Esophagus muscularis mucosa (tissue), 4 donors: ENCODE measurements at regions not wholly inside any gene's neighbourhood (a gene's known extent, or its start where the extent isn't known, plus 50 kb on each side); places are given as distances from the start of the nearest gene placed in this dataset.

Source experiments
- DNase-seq: peaks from one replicate; pipeline ENCODE4 v3.0.0-alpha.2; 2017; ENCODE audit errors: extremely low spot score
- H3K27ac ChIP-seq, 4 donors: fragments of 200-600 bp; sonication (generic); replicated peaks in 1 of 4; 1 replicate in 3 of 4; 2 replicates in 1 of 4; pipeline ENCODE4 v1.5.1; 2016 to 2019; ENCODE audit warnings: mild to moderate bottlenecking in 1 of 4
- H3K27me3 ChIP-seq, 4 donors: fragments of 200-600 bp; sonication (generic); one replicate each; pipeline versions ENCODE4 v1.5.1 to v1.6.0; 2016 to 2019
- H3K36me3 ChIP-seq, 4 donors: fragments of 200-600 bp; sonication (generic); one replicate each; pipeline ENCODE4 v1.5.1; 2016 to 2019
- H3K4me1 ChIP-seq, 4 donors: fragments of 200-600 bp; sonication (generic); one replicate each; pipeline ENCODE4 v1.5.1; 2016 to 2019
- H3K4me3 ChIP-seq, 4 donors: fragments of 200-600 bp; sonication (generic); 1 replicate in 2 of 4; 2 replicates in 2 of 4; pipeline ENCODE4 v1.5.1; 2016 to 2019; ENCODE audit warnings: mild to moderate bottlenecking in 4 of 4, moderate library complexity in 1 of 4
- H3K9me3 ChIP-seq, 4 donors: fragments of 200-600 bp; sonication (generic); 1 replicate in 3 of 4; 2 replicates in 1 of 4; pipeline ENCODE4 v1.5.1; 2016 to 2019
- CTCF ChIP-seq, 3 experiments: fragments of 200-600 bp in 2 of 3; fragments of 450-650 bp in 1 of 3; sonication (generic) in 2 of 3; IDR thresholded peaks; one replicate each; pipeline ENCODE4 v1.5.1; 2017 to 2019; ENCODE audit warnings: antibody characterized with exemption in 3 of 3, mild to moderate bottlenecking in 2 of 3, moderate library complexity in 1 of 3
- EP300 ChIP-seq: sonication (generic); formaldehyde crosslinking; IDR thresholded peaks from one replicate; pipeline ENCODE4 v1.6.1; 2017; ENCODE audit warnings: antibody characterized with exemption
- POLR2A ChIP-seq: fragments of 450-650 bp; IDR thresholded peaks from one replicate; pipeline ENCODE4 v1.6.1; 2017; ENCODE audit warnings: antibody characterized with exemption, moderate library complexity, mild to moderate bottlenecking, low read depth
- POLR2AphosphoS5 ChIP-seq, 2 donors: sonication (generic); formaldehyde crosslinking; IDR thresholded peaks; one replicate each; pipeline ENCODE4 v1.6.1; 2017; ENCODE audit warnings: antibody characterized with exemption in 2 of 2
- WGBS: methylation state at CpG from one replicate; pipeline ENCODE4 v1.1.5; 2018; 5-methylcytosine and 5-hydroxymethylcytosine counted together
- intact Hi-C: fragments of 100-400 bp; cut with DNase I; formaldehyde crosslinking; loops from one replicate; pipeline ENCODE4 v1.15.1; 2023

GRCh38 chr18:2312440-2312839, 258.9 kb downstream of the METTL4 start:
- Histone ChIP-seq H3K4me1 (no peaks in the 10 kb centered on the region), H3K4me3 (no peak overlapping the region), H3K27ac (no peak overlapping the region), H3K9me3 (no peaks in the 10 kb centered on the region), H3K27me3 (peaks cover 0 to 12% (median 0%) of the 10 kb centered on the region in 4 donors), H3K36me3 (no peaks in the 10 kb centered on the region)
- TF ChIP-seq CTCF (IDR thresholded peaks at IDR 0.05) (no peak), EP300 (no peak), POLR2AphosphoS5 (IDR thresholded peaks at IDR 0.05) (no peak), POLR2A (no peak)
- intact Hi-C loops, result no loop called here
- 43% methylated on average over 4 of the region's 4 CpGs for WGBS
- DNase-seq, result no peak

GRCh38 chr18:2313332-2313731, 258.0 kb downstream of the METTL4 start:
- intact Hi-C loops, result no loop called here
- no peak for DNase-seq
- Histone ChIP-seq H3K27ac (no peak overlapping the region), H3K36me3 (no peaks in the 10 kb centered on the region), H3K9me3 (no peaks in the 10 kb centered on the region), H3K27me3 (peaks cover 0 to 12% (median 0%) of the 10 kb centered on the region in 4 donors), H3K4me3 (no peak overlapping the region), H3K4me1 (no peaks in the 10 kb centered on the region)
- TF ChIP-seq POLR2AphosphoS5 (IDR thresholded peaks at IDR 0.05), result no peak
- TF ChIP-seq CTCF (IDR thresholded peaks at IDR 0.05), result no peak
- no peak for TF ChIP-seq EP300
- 71% methylated on average over 3 of the region's 3 CpGs for WGBS

GRCh38 chr18:2316082-2316750, 255.1 kb downstream of the METTL4 start:
- Histone ChIP-seq H3K27me3 (peaks cover 0 to 3% (median 0%) of the 10 kb centered on the region in 4 donors), H3K9me3 (peaks cover 0 to 3% (median 0%) of the 10 kb centered on the region in 4 donors), H3K27ac (no peak overlapping the region), H3K4me3 (no peak overlapping the region), H3K4me1 (no peaks in the 10 kb centered on the region), H3K36me3 (no peaks in the 10 kb centered on the region)
- no peak for DNase-seq
- intact Hi-C loops, result no loop called here
- WGBS, result 70% methylated on average over 3 of the region's 3 CpGs
- no peak for TF ChIP-seq EP300
- no peak for TF ChIP-seq POLR2AphosphoS5 (IDR thresholded peaks at IDR 0.05)
- no peak for TF ChIP-seq POLR2A
- no peak for TF ChIP-seq CTCF (IDR thresholded peaks at IDR 0.05)

GRCh38 chr18:2316751-2317696, 254.3 kb downstream of the METTL4 start:
- H3K9me3 ChIP-seq, result peaks cover 0 to 3% (median 0%) of the 10 kb centered on the region in 4 donors
- H3K4me3 ChIP-seq, result no peak overlapping the region
- H3K36me3 ChIP-seq, result no peaks in the 10 kb centered on the region
- no peak overlapping the region for H3K27ac ChIP-seq
- TF ChIP-seq CTCF (IDR thresholded peaks at IDR 0.05) (no peak), POLR2AphosphoS5 (IDR thresholded peaks at IDR 0.05) (no peak), POLR2A (no peak), EP300 (no peak)
- no peaks in the 10 kb centered on the region for H3K4me1 ChIP-seq
- no peaks in the 10 kb centered on the region for H3K27me3 ChIP-seq
- WGBS, result 62% methylated on average over 5 of the region's 5 CpGs
- DNase-seq, result no peak
- intact Hi-C loops, result no loop called here
